Sciatic nerve (tissue), 2 donors: ENCODE measurements at regions not wholly inside any gene's neighbourhood (a gene's known extent, or its start where the extent isn't known, plus 50 kb on each side); places are given as distances from the start of the nearest gene placed in this dataset.

Experiments used
- ATAC-seq: fragments of 200-7000 bp; cut with Tn5 transposase; one replicate; pipeline ENCODE4 v1.9.1; 2020; ENCODE audit warnings: mild to moderate bottlenecking, moderate library complexity
- DNase-seq: peaks from one replicate; pipeline ENCODE4 v3.0.0-alpha.2; 2020; ENCODE audit warnings: low spot score
- intact Hi-C: fragments of 100-400 bp; cut with DNase I; formaldehyde crosslinking; loops from one replicate; pipeline ENCODE4 v1.14.2; 2022
- donor health status: DM: no; HTN: no; CAD: no.
- donor health status: DM: no; HTN: no; CAD: no.

- no peak for DNase-seq
- ATAC-seq, result no peak
Observed at GRCh38 chr6:8279041-8279805, 156.1 kb downstream of the SLC35B3 start.

GRCh38 chr6:8278562-8278961 lies 156.8 kb downstream of the SLC35B3 start:
- ATAC-seq (no peak), DNase-seq (no peak)
- intact Hi-C loops, result no loop called here

More at GRCh38 chr6:8279041-8279805, 156.1 kb downstream of the SLC35B3 start:
- intact Hi-C loops, result no loop called here

- intact Hi-C loops, result no loop called here
- DNase-seq, result no peak
- no peak for ATAC-seq
Observed at GRCh38 chr6:8277769-8278168, 157.6 kb downstream of the SLC35B3 start.

GRCh38 chr6:8276148-8276547 lies 159.2 kb downstream of the SLC35B3 start:
- no peak for ATAC-seq
- no peak for DNase-seq
- intact Hi-C loops, result no loop called here

GRCh38 chr6:8275667-8276066 lies 159.7 kb downstream of the SLC35B3 start:
- ATAC-seq, result no peak
- intact Hi-C loops, result no loop called here

GRCh38 chr6:8274226-8274625 lies 161.1 kb downstream of the SLC35B3 start:
- intact Hi-C loops, result no loop called here
- no peak for DNase-seq
- ATAC-seq, result no peak

More at GRCh38 chr6:8275667-8276066, 159.7 kb downstream of the SLC35B3 start:
- no peak for DNase-seq

GRCh38 chr6:8269872-8270454 lies 165.4 kb downstream of the SLC35B3 start:
- intact Hi-C loops, result no loop called here
- DNase-seq (no peak), ATAC-seq (no peak)

GRCh38 chr6:8269094-8269493 lies 166.3 kb downstream of the SLC35B3 start:
- intact Hi-C loops, result no loop called here
- ATAC-seq (no peak), DNase-seq (no peak)

- ATAC-seq, result no peak
- DNase-seq, result no peak
- intact Hi-C loops, result no loop called here
Observed at GRCh38 chr6:8268606-8269005, 166.3 kb upstream of the EEF1E1 start.

GRCh38 chr6:8268156-8268555 lies 165.8 kb upstream of the EEF1E1 start:
- no peak for ATAC-seq
- intact Hi-C loops, result no loop called here
- no peak for DNase-seq

GRCh38 chr6:8260610-8261009 lies 158.3 kb upstream of the EEF1E1 start:
- no peak for ATAC-seq
- no peak for DNase-seq
- intact Hi-C loops, result no loop called here

GRCh38 chr6:8246403-8246802 lies 144.1 kb upstream of the EEF1E1 start:
- no peak for DNase-seq
- intact Hi-C loops, result no loop called here
- no peak for ATAC-seq

GRCh38 chr6:8245726-8246125 lies 143.4 kb upstream of the EEF1E1 start:
- DNase-seq (no peak), ATAC-seq (no peak)
- intact Hi-C loops, result no loop called here

- intact Hi-C loops, result no loop called here
- ATAC-seq, result no peak
Observed at GRCh38 chr6:8243475-8243874, 141.1 kb upstream of the EEF1E1 start.

GRCh38 chr6:8242885-8243284 lies 140.5 kb upstream of the EEF1E1 start:
- ATAC-seq, result no peak
- DNase-seq, result no peak
- intact Hi-C loops, result no loop called here

More at GRCh38 chr6:8243475-8243874, 141.1 kb upstream of the EEF1E1 start:
- DNase-seq, result no peak

GRCh38 chr6:8240301-8240700 lies 138.0 kb upstream of the EEF1E1 start:
- no peak for ATAC-seq
- intact Hi-C loops, result no loop called here
- DNase-seq, result no peak

- DNase-seq, result no peak
- intact Hi-C loops, result no loop called here
- no peak for ATAC-seq
Observed at GRCh38 chr6:8238773-8239683, 136.7 kb upstream of the EEF1E1 start.

GRCh38 chr6:8237668-8238067 lies 135.3 kb upstream of the EEF1E1 start:
- ATAC-seq, result no peak
- no peak for DNase-seq
- intact Hi-C loops, result no loop called here

GRCh38 chr6:8236956-8237355 lies 134.6 kb upstream of the EEF1E1 start:
- no peak for DNase-seq
- intact Hi-C loops, result no loop called here
- no peak for ATAC-seq

- ATAC-seq, result no peak
- intact Hi-C loops, result no loop called here
Observed at GRCh38 chr6:8234321-8234720, 132.0 kb upstream of the EEF1E1 start.

More at GRCh38 chr6:8234321-8234720, 132.0 kb upstream of the EEF1E1 start:
- no peak for DNase-seq
